BE2C (cell line): ENCODE measurements at regions not wholly inside any gene's neighbourhood (a gene's known extent, or its start where the extent isn't known, plus 50 kb on each side); places are given as distances from the start of the nearest gene placed in this dataset.

ENCODE experiments used
- DNase-seq: peaks from one replicate; pipeline ENCODE4 v3.0.0-alpha.2; 2020
- H3K27me3 ChIP-seq: fragments of 250-450 bp; sonication (Bioruptor Pico); 2 replicates; pipeline ENCODE4 v1.5.1; 2020; ENCODE audit warnings: mild to moderate bottlenecking
- H3K36me3 ChIP-seq: fragments of 250-450 bp; sonication (Bioruptor Pico); 2 replicates; pipeline ENCODE4 v1.5.1; 2020; ENCODE audit warnings: mild to moderate bottlenecking
- H3K4me1 ChIP-seq: fragments of 250-450 bp; sonication (Bioruptor Pico); 2 replicates; pipeline ENCODE4 v1.5.1; 2020
- H3K4me3 ChIP-seq: 2 replicates; pipeline ENCODE4 v1.5.1; 2011; ENCODE audit warnings: low read depth, low read length
- H3K9me3 ChIP-seq: fragments of 250-450 bp; sonication (Bioruptor Pico); 2 replicates; pipeline ENCODE4 v1.5.1; 2020
- CTCF ChIP-seq: IDR thresholded peaks from 2 replicates; pipeline ENCODE4 v1.5.1; 2012; ENCODE audit warnings: mild to moderate bottlenecking, low read depth, low read length

GRCh38 chr5:103367702-103368101, 109.1 kb downstream of the MACIR start:
- Histone ChIP-seq H3K4me1 (no peaks in the 10 kb centered on the region; the same call in 1 of the 2 replicates), H3K4me3 (no peak overlapping the region), H3K9me3 (no peaks in the 10 kb centered on the region), H3K27me3 (no peaks in the 10 kb centered on the region), H3K36me3 (no peaks in the 10 kb centered on the region)
- no peak for TF ChIP-seq CTCF
- DNase-seq, result no peak

GRCh38 chr5:103366918-103367549, 108.5 kb downstream of the MACIR start:
- no peak for TF ChIP-seq CTCF
- no peak for DNase-seq
- H3K27me3 ChIP-seq, result no peaks in the 10 kb centered on the region
- no peaks in the 10 kb centered on the region; the same call in 1 of the 2 replicates for H3K4me1 ChIP-seq
- no peak overlapping the region for H3K4me3 ChIP-seq
- no peaks in the 10 kb centered on the region for H3K9me3 ChIP-seq
- H3K36me3 ChIP-seq, result no peaks in the 10 kb centered on the region

DNA sequence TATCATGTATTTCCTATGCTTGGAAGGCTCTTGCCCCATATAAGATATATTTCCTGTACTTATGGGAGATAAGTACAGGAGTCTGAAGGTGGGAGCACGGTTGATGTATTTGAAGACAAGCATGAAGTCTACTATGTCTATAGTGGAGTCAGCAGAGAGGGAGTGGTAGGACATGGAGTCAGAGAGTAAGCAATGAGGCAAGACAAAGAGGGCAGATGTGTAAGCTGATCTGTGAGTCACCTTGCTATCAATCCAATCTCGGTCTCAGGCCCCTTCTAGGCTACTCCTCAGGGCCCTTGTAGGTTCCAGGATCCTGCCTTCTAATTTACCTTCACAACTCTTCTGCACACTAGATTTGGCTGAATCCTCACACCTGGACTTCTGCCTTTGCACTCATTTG, 105.5 kb downstream of the MACIR start:
- Histone ChIP-seq H3K4me3 (no peak overlapping the region), H3K4me1 (no peaks in the 10 kb centered on the region; the same call in 1 of the 2 replicates), H3K27me3 (no peaks in the 10 kb centered on the region), H3K36me3 (no peaks in the 10 kb centered on the region), H3K9me3 (no peaks in the 10 kb centered on the region)
- TF ChIP-seq CTCF, result no peak
- DNase-seq, result no peak

DNA sequence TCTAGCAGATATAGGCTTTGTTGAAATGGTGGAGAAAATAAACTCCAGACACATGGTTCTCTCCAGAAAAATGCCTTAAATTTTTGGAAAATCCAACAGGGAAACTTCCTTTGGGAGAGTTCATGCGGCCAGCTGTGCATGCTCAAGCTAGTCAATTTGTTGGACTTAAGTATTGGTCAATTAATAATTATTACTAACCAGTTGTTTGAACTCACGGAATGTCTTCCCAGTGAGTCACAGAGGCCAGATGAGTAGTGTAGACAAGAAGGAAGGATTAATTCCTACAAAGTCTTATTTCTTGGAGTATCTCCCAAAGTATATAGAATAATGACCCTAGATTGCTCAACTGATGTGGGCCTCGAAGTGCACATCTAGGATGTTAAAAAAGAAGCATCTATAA, 103.6 kb downstream of the MACIR start:
- H3K27me3 ChIP-seq, result no peaks in the 10 kb centered on the region
- DNase-seq, result no peak
- H3K4me3 ChIP-seq, result no peak overlapping the region
- no peaks in the 10 kb centered on the region; the same call in 1 of the 2 replicates for H3K4me1 ChIP-seq
- no peaks in the 10 kb centered on the region for H3K9me3 ChIP-seq
- H3K36me3 ChIP-seq, result no peaks in the 10 kb centered on the region
- TF ChIP-seq CTCF, result no peak

GRCh38 chr5:103360475-103360874, 101.9 kb downstream of the MACIR start:
- no peak for TF ChIP-seq CTCF
- no peak for DNase-seq
- Histone ChIP-seq H3K9me3 (no peaks in the 10 kb centered on the region), H3K4me1 (peaks cover 3% of the 10 kb centered on the region), H3K27me3 (no peaks in the 10 kb centered on the region), H3K36me3 (no peaks in the 10 kb centered on the region), H3K4me3 (no peak overlapping the region)

DNA sequence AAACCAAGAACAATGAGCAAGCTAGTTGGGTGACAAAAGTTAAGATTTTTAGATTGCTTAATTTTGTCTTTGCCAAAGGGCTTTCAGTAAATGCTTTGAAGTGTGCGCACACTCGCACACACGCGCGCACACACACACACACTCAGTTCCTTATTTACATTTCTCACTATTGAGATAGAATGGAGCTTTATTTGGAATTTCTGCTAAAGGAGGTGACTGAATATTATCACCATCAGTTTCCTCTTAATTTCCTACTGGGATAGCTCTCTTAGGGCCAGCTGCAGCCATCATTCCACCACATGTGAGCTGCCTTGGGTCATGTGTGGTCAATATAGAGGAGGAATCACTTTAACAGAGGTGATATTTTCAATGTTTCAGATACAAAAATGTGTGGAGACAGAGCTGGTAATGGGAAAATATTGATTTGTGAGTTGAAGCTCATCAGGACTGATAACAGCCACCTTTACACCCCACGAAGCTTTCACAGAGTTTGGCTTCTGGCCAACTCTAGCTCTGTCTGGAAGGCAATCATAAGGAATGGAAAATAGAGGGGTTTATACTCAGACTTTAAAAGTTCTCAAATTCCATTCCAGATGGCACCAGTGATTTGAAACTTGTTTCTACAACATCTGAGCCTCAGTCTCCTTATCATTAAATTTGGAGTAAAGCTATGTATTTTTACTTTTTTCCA, 99.9 kb downstream of the MACIR start:
- TF ChIP-seq CTCF, result no peak
- H3K36me3 ChIP-seq, result no peaks in the 10 kb centered on the region
- no peak overlapping the region for H3K4me3 ChIP-seq
- no peaks in the 10 kb centered on the region for H3K9me3 ChIP-seq
- DNase-seq, result no peak
- H3K27me3 ChIP-seq, result no peaks in the 10 kb centered on the region
- peaks cover 7% of the 10 kb centered on the region for H3K4me1 ChIP-seq
